Astrocyte (in vitro differentiated cells and primary cell): ENCODE measurements at regions not wholly inside any gene's neighbourhood (a gene's known extent, or its start where the extent isn't known, plus 50 kb on each side); places are given as distances from the start of the nearest gene placed in this dataset.
A peak's percentile ranks its signal among the peaks of the same experiment; 100 is the strongest.

ENCODE experiments used
- DNase-seq: peaks from one replicate; pipeline ENCODE4 v3.0.0-alpha.2; 2010; ENCODE audit warnings: low read depth
- FAIRE-seq: peaks from 2 replicates; lab custom pipeline; 2011; peaks lifted over from hg19 to GRCh38; lab: Jason Lieb, UNC
- H2AFZ ChIP-seq: 2 replicates; pipeline ENCODE4 v1.6.0; 2012; ENCODE audit warnings: low read depth, low read length, inconsistent platforms
- H3K27ac ChIP-seq: 2 replicates; pipeline ENCODE4 v1.5.1; 2011; ENCODE audit warnings: low read depth, low read length, inconsistent platforms
- H3K27me3 ChIP-seq: 2 replicates; pipeline ENCODE4 v1.6.0; 2011; ENCODE audit warnings: low read length, inconsistent platforms; ENCODE audit not compliant: insufficient read depth
- H3K36me3 ChIP-seq: 2 replicates; pipeline ENCODE4 v1.5.1; 2011; ENCODE audit warnings: low read length, inconsistent platforms; ENCODE audit not compliant: insufficient read depth
- H3K4me1 ChIP-seq: 2 replicates; pipeline ENCODE4 v1.5.1; 2011; ENCODE audit warnings: low read length, inconsistent platforms; ENCODE audit not compliant: insufficient read depth
- H3K4me2 ChIP-seq: 2 replicates; pipeline ENCODE4 v1.6.0; 2012; ENCODE audit warnings: low read length, inconsistent platforms
- H3K4me3 ChIP-seq: 2 replicates; pipeline ENCODE4 v1.5.1; 2011; ENCODE audit warnings: low read depth, mild to moderate bottlenecking, low read length, inconsistent platforms; ENCODE audit not compliant: insufficient read depth
- H3K79me2 ChIP-seq: 2 replicates; pipeline ENCODE4 v1.6.0; 2012; ENCODE audit warnings: mild to moderate bottlenecking, low read length, inconsistent platforms; ENCODE audit not compliant: insufficient read depth
- H3K9ac ChIP-seq: 2 replicates; pipeline ENCODE4 v1.6.0; 2012; ENCODE audit warnings: mild to moderate bottlenecking, low read length, inconsistent platforms
- H3K9me3 ChIP-seq: 2 replicates; pipeline ENCODE4 v1.5.1; 2012; ENCODE audit warnings: low read depth, mild to moderate bottlenecking, low read length, inconsistent platforms; ENCODE audit not compliant: insufficient read depth
- H4K20me1 ChIP-seq: 2 replicates; pipeline ENCODE4 v1.6.0; 2012; ENCODE audit warnings: low read length, inconsistent platforms; ENCODE audit not compliant: insufficient read depth
- H3K27ac Mint-ChIP-seq: one replicate; pipeline ENCODE4 v1.8.0; 2021; ENCODE audit warnings: mild to moderate bottlenecking, mixed read lengths; ENCODE audit not compliant: unreplicated experiment
- H3K27me3 Mint-ChIP-seq: one replicate; pipeline ENCODE4 v1.8.0; 2021; ENCODE audit warnings: low read depth, mixed read lengths; ENCODE audit not compliant: unreplicated experiment
- H3K36me3 Mint-ChIP-seq: one replicate; pipeline ENCODE4 v1.8.0; 2021; ENCODE audit warnings: low read depth, mixed read lengths; ENCODE audit not compliant: unreplicated experiment
- H3K4me1 Mint-ChIP-seq: one replicate; pipeline ENCODE4 v1.8.0; 2021; ENCODE audit warnings: low read depth, mixed read lengths; ENCODE audit not compliant: unreplicated experiment
- H3K4me3 Mint-ChIP-seq: one replicate; pipeline ENCODE4 v1.8.0; 2021; ENCODE audit warnings: mild to moderate bottlenecking, moderate library complexity, mixed read lengths; ENCODE audit not compliant: unreplicated experiment
- H3K9me3 Mint-ChIP-seq: one replicate; pipeline ENCODE4 v1.8.0; 2021; ENCODE audit warnings: mild to moderate bottlenecking, mixed read lengths; ENCODE audit not compliant: unreplicated experiment
- CTCF ChIP-seq: IDR thresholded peaks from 2 replicates; pipeline ENCODE4 v1.5.1; 2011; ENCODE audit warnings: low read depth, mild to moderate bottlenecking, inconsistent platforms, low read length, moderate library complexity; ENCODE audit not compliant: insufficient read depth
- EZH2 ChIP-seq: IDR thresholded peaks from 2 replicates; pipeline ENCODE4 v1.6.1; 2012; ENCODE audit warnings: mild to moderate bottlenecking, low read length, inconsistent platforms; ENCODE audit not compliant: insufficient read depth

- Histone ChIP-seq H3K9ac (no peak overlapping the region), H3K27me3 (no peaks in the 10 kb centered on the region), H3K36me3 (no peaks in the 10 kb centered on the region), H3K27ac (no peak overlapping the region), H4K20me1 (no peaks in the 10 kb centered on the region), H3K4me3 (no peak overlapping the region), H3K4me2 (no peak overlapping the region), H3K9me3 (no peaks in the 10 kb centered on the region), H2AFZ (peak overlapping the region; percentile 13), H3K79me2 (no peaks in the 10 kb centered on the region), H3K4me1 (no peaks in the 10 kb centered on the region)
- Mint-ChIP-seq H3K27me3 (no peaks in the 10 kb centered on the region), H3K4me3 (no peak overlapping the region), H3K27ac (no peak overlapping the region), H3K9me3 (no peaks in the 10 kb centered on the region), H3K4me1 (no peaks in the 10 kb centered on the region), H3K36me3 (no peaks in the 10 kb centered on the region)
- FAIRE-seq (no peak), DNase-seq (peak; percentile 27)
- TF ChIP-seq EZH2 (no peak), CTCF (no peak)
Observed at GRCh38 chr6:48817333-48818051, 645.6 kb downstream of the MMUT start.

GRCh38 chr6:48814957-48815356, 648.1 kb downstream of the MMUT start:
- no peaks in the 10 kb centered on the region for H3K4me1 ChIP-seq
- no peaks in the 10 kb centered on the region for H3K27me3 ChIP-seq
- no peak overlapping the region for H3K9ac ChIP-seq
- no peaks in the 10 kb centered on the region for H3K79me2 ChIP-seq
- no peaks in the 10 kb centered on the region for H4K20me1 ChIP-seq
- FAIRE-seq (no peak), DNase-seq (no peak)
- H3K36me3 ChIP-seq, result no peaks in the 10 kb centered on the region
- no peaks in the 10 kb centered on the region for H3K36me3 Mint-ChIP-seq
- H2AFZ ChIP-seq, result no peak overlapping the region
- H3K27ac Mint-ChIP-seq, result no peak overlapping the region
- H3K4me3 ChIP-seq, result no peak overlapping the region
- H3K9me3 ChIP-seq, result no peaks in the 10 kb centered on the region
- H3K4me2 ChIP-seq, result no peak overlapping the region
- H3K4me3 Mint-ChIP-seq, result no peak overlapping the region
- H3K9me3 Mint-ChIP-seq, result no peaks in the 10 kb centered on the region
- H3K27ac ChIP-seq, result no peak overlapping the region
- H3K4me1 Mint-ChIP-seq, result no peaks in the 10 kb centered on the region
- no peak for TF ChIP-seq EZH2
- TF ChIP-seq CTCF, result no peak
- no peaks in the 10 kb centered on the region for H3K27me3 Mint-ChIP-seq

GRCh38 chr6:48813836-48814235, 649.2 kb downstream of the MMUT start:
- FAIRE-seq (no peak), DNase-seq (no peak)
- no peak overlapping the region for H2AFZ ChIP-seq
- H3K36me3 ChIP-seq, result no peaks in the 10 kb centered on the region
- no peak overlapping the region for H3K27ac Mint-ChIP-seq
- no peaks in the 10 kb centered on the region for H3K4me1 ChIP-seq
- no peak overlapping the region for H3K4me2 ChIP-seq
- no peak overlapping the region for H3K9ac ChIP-seq
- no peaks in the 10 kb centered on the region for H3K4me1 Mint-ChIP-seq
- H4K20me1 ChIP-seq, result no peaks in the 10 kb centered on the region
- no peaks in the 10 kb centered on the region for H3K9me3 Mint-ChIP-seq
- no peaks in the 10 kb centered on the region for H3K27me3 ChIP-seq
- H3K36me3 Mint-ChIP-seq, result no peaks in the 10 kb centered on the region
- no peaks in the 10 kb centered on the region for H3K9me3 ChIP-seq
- no peak overlapping the region for H3K27ac ChIP-seq
- H3K79me2 ChIP-seq, result no peaks in the 10 kb centered on the region
- no peak overlapping the region for H3K4me3 ChIP-seq
- H3K4me3 Mint-ChIP-seq, result no peak overlapping the region
- TF ChIP-seq CTCF (no peak), EZH2 (no peak)
- H3K27me3 Mint-ChIP-seq, result no peaks in the 10 kb centered on the region
